PC-3 (cell line): ENCODE measurements at regions not wholly inside any gene's neighbourhood (a gene's known extent, or its start where the extent isn't known, plus 50 kb on each side); places are given as distances from the start of the nearest gene placed in this dataset.

Experiments used
- EZH2 ChIP-seq: fragments of 300-600 bp; sonication (generic); IDR thresholded peaks from one replicate; pipeline ENCODE4 v1.6.1; 2017; ENCODE audit warnings: antibody characterized with exemption, mild to moderate bottlenecking, low read length; ENCODE audit not compliant: unreplicated experiment
- TF ChIP-seq, protein P1 (sequence below): fragments of 300-600 bp; sonication (generic); conservative IDR thresholded peaks from 2 replicates; pipeline ENCODE4 v1.5.1; 2017; ENCODE audit warnings: antibody characterized with exemption, low read depth, mild to moderate bottlenecking, low read length

DNA sequence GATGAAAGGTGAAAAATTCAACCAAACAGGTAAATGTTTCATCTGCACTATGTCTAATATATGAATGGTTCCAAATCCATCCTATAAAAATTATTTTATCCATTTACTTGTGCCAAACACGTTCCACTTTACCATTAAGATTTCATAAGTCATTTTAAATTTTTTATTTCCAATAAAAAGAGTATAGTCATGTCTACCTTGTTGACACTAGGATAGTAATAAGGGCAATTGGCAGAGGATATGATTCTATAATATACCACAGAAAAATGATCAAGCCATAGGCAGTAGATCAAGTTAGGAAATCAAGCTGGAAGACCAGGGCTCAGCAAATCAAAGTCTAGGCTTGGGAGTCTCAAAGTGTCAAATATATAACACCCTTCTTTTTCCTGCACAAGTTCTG lies 384.3 kb downstream of the METTL4 start:
- TF ChIP-seq, protein P1, sequence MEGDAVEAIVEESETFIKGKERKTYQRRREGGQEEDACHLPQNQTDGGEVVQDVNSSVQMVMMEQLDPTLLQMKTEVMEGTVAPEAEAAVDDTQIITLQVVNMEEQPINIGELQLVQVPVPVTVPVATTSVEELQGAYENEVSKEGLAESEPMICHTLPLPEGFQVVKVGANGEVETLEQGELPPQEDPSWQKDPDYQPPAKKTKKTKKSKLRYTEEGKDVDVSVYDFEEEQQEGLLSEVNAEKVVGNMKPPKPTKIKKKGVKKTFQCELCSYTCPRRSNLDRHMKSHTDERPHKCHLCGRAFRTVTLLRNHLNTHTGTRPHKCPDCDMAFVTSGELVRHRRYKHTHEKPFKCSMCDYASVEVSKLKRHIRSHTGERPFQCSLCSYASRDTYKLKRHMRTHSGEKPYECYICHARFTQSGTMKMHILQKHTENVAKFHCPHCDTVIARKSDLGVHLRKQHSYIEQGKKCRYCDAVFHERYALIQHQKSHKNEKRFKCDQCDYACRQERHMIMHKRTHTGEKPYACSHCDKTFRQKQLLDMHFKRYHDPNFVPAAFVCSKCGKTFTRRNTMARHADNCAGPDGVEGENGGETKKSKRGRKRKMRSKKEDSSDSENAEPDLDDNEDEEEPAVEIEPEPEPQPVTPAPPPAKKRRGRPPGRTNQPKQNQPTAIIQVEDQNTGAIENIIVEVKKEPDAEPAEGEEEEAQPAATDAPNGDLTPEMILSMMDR = no peak
- TF ChIP-seq EZH2 = no peak
